ENCODE measurements at regions not wholly inside any gene's neighbourhood (a gene's known extent, or its start where the extent isn't known, plus 50 kb on each side); places are given as distances from the start of the nearest gene placed in this dataset.

DNA sequence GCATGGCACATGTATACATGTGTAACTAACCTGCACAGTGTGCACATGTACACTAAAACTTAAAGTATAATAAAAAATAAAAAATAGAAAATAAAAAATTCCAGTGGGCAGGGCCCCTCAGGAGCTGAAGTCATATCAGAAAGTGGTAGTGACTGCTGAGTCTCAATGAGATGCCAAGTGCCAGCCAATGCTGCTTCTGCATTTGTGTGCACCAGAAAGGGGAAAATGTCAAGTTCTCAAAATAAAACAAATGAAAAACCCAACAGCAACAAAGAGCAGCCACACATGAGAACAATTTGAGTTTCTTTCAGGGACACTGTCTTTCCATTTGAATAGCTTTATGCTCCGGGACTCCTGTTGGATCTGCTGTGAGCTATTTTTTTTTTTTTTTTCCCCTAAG is 117.2 kb upstream of the CCDC112 start:
- Histone ChIP-seq H3K4me1 (peaks cover 15% of the 10 kb centered on the region), H3K27me3 (no peaks in the 10 kb centered on the region), H3K9me3 (no peaks in the 10 kb centered on the region), H3K4me3 (no peak overlapping the region), H3K36me3 (no peaks in the 10 kb centered on the region), H3K27ac (no peak overlapping the region)
- DNase-seq (ENCODE audit: low spot score in 2 of 2), result no peak
- WGBS, result 68% methylated on average over 1 of the region's 1 CpG
- TF ChIP-seq POLR2AphosphoS5 (IDR thresholded peaks at IDR 0.05), result no peak
- TF ChIP-seq POLR2A (IDR thresholded peaks at IDR 0.05), result no peak

DNA sequence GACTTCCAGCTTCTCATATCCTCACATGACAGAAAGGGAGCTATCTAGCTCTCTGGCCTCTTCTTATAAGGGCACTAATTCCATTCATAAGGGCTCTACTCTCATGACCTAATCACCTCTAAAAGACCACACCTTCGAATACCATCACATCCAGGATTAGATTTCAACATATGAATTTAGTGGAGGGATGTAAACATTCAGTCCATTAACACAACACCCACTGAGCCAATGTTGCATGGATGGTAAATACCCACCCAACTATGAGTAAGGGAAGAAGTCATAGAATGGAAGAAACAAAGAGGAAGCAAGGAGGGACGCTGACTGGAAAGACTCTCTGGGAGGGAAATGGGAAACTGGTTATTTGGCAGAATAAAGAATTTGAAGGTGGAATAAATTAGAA is 112.6 kb upstream of the CCDC112 start:
- Histone ChIP-seq H3K36me3 (no peaks in the 10 kb centered on the region), H3K9me3 (no peaks in the 10 kb centered on the region), H3K4me3 (no peak overlapping the region), H3K27ac (no peak overlapping the region), H3K4me1 (peaks cover 4% of the 10 kb centered on the region), H3K27me3 (no peaks in the 10 kb centered on the region)
- TF ChIP-seq EP300 (IDR thresholded peaks at IDR 0.05) (no peak), POLR2A (IDR thresholded peaks at IDR 0.05) (no peak), POLR2AphosphoS5 (IDR thresholded peaks at IDR 0.05) (no peak)
- DNase-seq (ENCODE audit: low spot score in 2 of 2), result no peak
- 80% methylated on average over 2 of the region's 2 CpGs for WGBS

DNA sequence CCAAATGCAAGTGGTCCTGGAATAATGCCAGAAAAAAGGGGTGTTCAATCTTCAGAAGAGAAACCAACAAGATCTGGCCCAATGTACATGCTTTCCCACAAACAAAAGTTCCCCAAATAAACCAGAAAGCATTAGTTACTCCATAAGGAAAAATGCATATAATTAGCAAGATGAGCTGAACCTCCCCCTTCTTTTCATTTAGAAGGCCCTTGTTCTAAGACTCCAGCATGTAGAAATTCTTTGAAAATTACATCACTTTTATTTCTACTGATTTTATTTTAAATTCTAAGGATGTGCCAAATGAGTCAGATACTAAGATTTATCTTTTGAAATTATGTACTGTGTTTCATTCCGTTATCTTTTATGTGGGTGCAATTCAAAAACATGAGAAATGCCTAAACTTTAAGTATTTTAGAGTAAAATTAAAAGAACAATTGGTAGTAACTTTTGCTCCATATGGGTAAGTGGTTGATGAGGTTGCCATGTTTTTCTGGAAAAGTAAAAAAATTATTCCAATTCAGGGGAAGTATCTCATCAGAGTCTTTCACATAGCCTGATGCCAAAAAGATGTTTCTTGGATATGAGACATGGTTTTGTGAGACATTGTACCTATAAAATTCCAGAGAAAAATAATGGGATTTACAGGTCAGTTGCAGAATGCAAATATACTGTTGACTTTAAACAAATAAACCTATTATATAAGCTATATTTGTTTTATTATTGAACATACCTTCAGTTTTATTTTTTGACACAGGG is 106.5 kb upstream of the CCDC112 start:
- Histone ChIP-seq H3K36me3 (no peaks in the 10 kb centered on the region), H3K4me3 (no peak overlapping the region), H3K27ac (no peak overlapping the region), H3K9me3 (no peaks in the 10 kb centered on the region), H3K27me3 (no peaks in the 10 kb centered on the region), H3K4me1 (no peaks in the 10 kb centered on the region)
- DNase-seq (ENCODE audit: low spot score in 2 of 2), result no peak
- WGBS, result 37% methylated on average over 1 of the region's 1 CpG
- TF ChIP-seq, protein P1, sequence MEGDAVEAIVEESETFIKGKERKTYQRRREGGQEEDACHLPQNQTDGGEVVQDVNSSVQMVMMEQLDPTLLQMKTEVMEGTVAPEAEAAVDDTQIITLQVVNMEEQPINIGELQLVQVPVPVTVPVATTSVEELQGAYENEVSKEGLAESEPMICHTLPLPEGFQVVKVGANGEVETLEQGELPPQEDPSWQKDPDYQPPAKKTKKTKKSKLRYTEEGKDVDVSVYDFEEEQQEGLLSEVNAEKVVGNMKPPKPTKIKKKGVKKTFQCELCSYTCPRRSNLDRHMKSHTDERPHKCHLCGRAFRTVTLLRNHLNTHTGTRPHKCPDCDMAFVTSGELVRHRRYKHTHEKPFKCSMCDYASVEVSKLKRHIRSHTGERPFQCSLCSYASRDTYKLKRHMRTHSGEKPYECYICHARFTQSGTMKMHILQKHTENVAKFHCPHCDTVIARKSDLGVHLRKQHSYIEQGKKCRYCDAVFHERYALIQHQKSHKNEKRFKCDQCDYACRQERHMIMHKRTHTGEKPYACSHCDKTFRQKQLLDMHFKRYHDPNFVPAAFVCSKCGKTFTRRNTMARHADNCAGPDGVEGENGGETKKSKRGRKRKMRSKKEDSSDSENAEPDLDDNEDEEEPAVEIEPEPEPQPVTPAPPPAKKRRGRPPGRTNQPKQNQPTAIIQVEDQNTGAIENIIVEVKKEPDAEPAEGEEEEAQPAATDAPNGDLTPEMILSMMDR (IDR thresholded peaks at IDR 0.05), result no peak
- TF ChIP-seq POLR2A (IDR thresholded peaks at IDR 0.05), result no peak
- no peak for TF ChIP-seq POLR2AphosphoS5 (IDR thresholded peaks at IDR 0.05)
- no peak for TF ChIP-seq EP300 (IDR thresholded peaks at IDR 0.05)

DNA sequence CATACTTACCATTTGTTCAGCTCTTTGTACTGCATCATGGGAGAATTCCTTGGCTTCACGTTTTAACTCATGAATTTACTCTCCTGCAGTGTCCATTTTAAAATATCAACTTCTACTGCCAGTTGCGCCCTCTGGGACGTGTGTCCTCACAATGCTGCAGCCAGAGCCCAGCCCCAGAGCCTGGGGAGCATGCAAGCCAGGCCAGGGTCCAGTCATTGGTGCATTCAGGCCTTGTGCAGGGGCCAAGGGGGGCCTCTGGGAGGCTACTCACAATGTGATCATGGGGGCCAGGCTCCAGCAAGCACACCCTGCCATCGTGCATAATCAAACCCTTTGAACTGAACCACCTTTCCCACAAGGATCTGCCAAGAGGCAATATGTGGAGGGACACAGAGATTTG is 105.6 kb upstream of the CCDC112 start:
- 67% methylated on average over 4 of the region's 4 CpGs for WGBS
- no peak overlapping the region for H3K4me3 ChIP-seq

DNA sequence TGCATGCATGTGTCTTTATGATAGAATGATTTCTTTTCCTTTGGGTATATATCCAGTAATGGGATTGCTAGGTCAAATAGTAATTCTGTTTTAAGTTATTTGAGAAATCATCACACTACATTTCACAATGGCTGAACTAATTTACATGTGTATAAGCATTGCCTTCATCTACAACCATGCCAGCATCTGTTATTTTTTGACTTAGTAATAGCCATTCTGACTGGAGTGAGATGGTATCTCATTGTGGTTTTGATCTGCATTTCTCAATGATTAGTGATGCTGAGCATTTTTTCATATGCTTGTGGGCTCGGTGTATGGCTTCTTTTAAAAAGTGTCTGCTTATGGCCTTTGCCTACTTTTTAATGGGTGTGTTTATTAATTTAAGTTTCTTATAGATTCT is 102.3 kb upstream of the CCDC112 start:
- WGBS, result 88% methylated on average over 1 of the region's 1 CpG
- H3K4me1 ChIP-seq, result no peaks in the 10 kb centered on the region

More for the DNA sequence above, 105.6 kb upstream of the CCDC112 start:
- TF ChIP-seq POLR2A (IDR thresholded peaks at IDR 0.05) (no peak), POLR2AphosphoS5 (IDR thresholded peaks at IDR 0.05) (no peak), EP300 (IDR thresholded peaks at IDR 0.05) (no peak)
- TF ChIP-seq, protein P1 (IDR thresholded peaks at IDR 0.05), result no peak
- Histone ChIP-seq H3K4me1 (no peaks in the 10 kb centered on the region), H3K27me3 (no peaks in the 10 kb centered on the region), H3K9me3 (no peaks in the 10 kb centered on the region), H3K27ac (no peak overlapping the region), H3K36me3 (no peaks in the 10 kb centered on the region)
- no peak for DNase-seq (ENCODE audit: low spot score in 2 of 2)

DNA sequence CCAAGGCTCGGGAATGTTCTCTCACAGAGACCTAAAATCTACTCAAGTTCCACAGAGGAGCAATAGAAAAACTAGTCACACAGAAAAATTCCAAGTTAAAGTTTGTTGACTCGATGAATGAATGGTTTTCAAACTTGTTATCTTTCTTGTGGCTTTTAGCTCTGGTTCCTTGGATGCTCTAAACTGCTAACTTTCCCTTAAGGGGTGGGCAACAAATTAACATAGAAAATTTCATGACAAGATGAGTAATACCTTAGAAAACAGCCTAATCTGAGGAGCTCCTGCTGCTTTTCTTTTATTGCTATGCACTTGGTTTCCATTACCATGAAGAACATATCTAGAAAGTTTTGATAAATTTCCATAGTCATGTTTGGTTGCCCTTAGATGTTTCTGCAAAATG is 100.2 kb upstream of the CCDC112 start:
- WGBS, result 77% methylated on average over 2 of the region's 2 CpGs
- DNase-seq (ENCODE audit: low spot score in 2 of 2), result no peak
- TF ChIP-seq EP300 (IDR thresholded peaks at IDR 0.05), result no peak
- TF ChIP-seq, protein P1 (IDR thresholded peaks at IDR 0.05), result no peak
- no peak for TF ChIP-seq POLR2AphosphoS5 (IDR thresholded peaks at IDR 0.05)
- no peak for TF ChIP-seq POLR2A (IDR thresholded peaks at IDR 0.05)
- H3K27ac ChIP-seq, result no peak overlapping the region
- H3K4me1 ChIP-seq, result peaks cover 5% of the 10 kb centered on the region
- no peaks in the 10 kb centered on the region for H3K9me3 ChIP-seq
- no peaks in the 10 kb centered on the region for H3K27me3 ChIP-seq
- no peak overlapping the region for H3K4me3 ChIP-seq
- no peaks in the 10 kb centered on the region for H3K36me3 ChIP-seq

More for the DNA sequence above, 102.3 kb upstream of the CCDC112 start:
- Histone ChIP-seq H3K36me3 (no peaks in the 10 kb centered on the region), H3K27ac (no peak overlapping the region), H3K27me3 (no peaks in the 10 kb centered on the region), H3K9me3 (no peaks in the 10 kb centered on the region), H3K4me3 (no peak overlapping the region)
- TF ChIP-seq EP300 (IDR thresholded peaks at IDR 0.05) (no peak), POLR2A (IDR thresholded peaks at IDR 0.05) (no peak), POLR2AphosphoS5 (IDR thresholded peaks at IDR 0.05) (no peak)
- DNase-seq (ENCODE audit: low spot score in 2 of 2), result no peak

All from suprapubic skin (tissue), 4 donors.